A549 (cell line): ENCODE measurements at regions not wholly inside any gene's neighbourhood (a gene's known extent, or its start where the extent isn't known, plus 50 kb on each side); places are given as distances from the start of the nearest gene placed in this dataset.

Experiments used
- BCL3 ChIP-seq: fragments of >200 bp; sonication (Bioruptor Twin); formaldehyde crosslinking; IDR thresholded peaks from 3 replicates; pipeline ENCODE4 v1.6.1; 2016
- CEBPB ChIP-seq, 2 experiments: fragments of >200 bp in 1 of 2; sonication (Bioruptor Twin) in 1 of 2; formaldehyde crosslinking in 1 of 2; IDR thresholded peaks; 2 replicates each; pipeline ENCODE4 v1.6.1; 2012 to 2016
- CHD4 ChIP-seq: fragments of 200-600 bp; sonication (generic); IDR thresholded peaks from 2 replicates; pipeline ENCODE4 v1.6.1; 2016; ENCODE audit warnings: antibody characterized with exemption, mild to moderate bottlenecking, borderline replicate concordance
- JUN ChIP-seq, 2 experiments: fragments of >200 bp; sonication (Bioruptor Twin); formaldehyde crosslinking; IDR thresholded peaks; 2 replicates in 1 of 2; 3 replicates in 1 of 2; pipeline ENCODE4 v1.6.1; 2016 to 2017
- MAFK ChIP-seq: fragments of 450-650 bp; IDR thresholded peaks from 2 replicates; pipeline ENCODE4 v1.6.1; 2014; ENCODE audit not compliant: partially characterized antibody
- POLR2A ChIP-seq: IDR thresholded peaks from 2 replicates; pipeline ENCODE4 v1.6.1; 2012; ENCODE audit warnings: mild to moderate bottlenecking, low read length
- SREBF2 ChIP-seq: fragments of 450-650 bp; IDR thresholded peaks from 2 replicates; pipeline ENCODE4 v1.6.1; 2014; ENCODE audit warnings: mild to moderate bottlenecking, moderate library complexity
- TF ChIP-seq, protein P1 (sequence below): fragments of >200 bp; sonication (Bioruptor Twin); formaldehyde crosslinking; IDR thresholded peaks from 3 replicates; pipeline ENCODE4 v1.5.1; 2016

DNA sequence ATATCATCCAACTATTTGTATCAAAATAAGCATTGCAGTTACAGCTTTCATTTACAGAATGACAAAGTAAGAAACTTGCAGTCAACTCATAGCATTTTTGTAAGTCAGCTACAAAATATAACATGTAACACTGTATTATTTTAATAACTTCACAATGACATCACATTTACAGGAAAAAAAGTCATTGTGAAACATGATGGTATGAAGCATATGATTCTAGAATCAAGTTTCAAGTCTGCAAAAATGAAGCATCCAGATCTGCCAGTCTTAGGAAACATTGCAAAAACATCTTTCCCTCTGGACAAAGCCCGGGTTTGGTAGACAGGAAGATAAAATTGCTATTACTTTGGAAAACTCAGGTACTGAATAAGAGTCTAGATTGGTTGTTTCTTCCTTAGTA, 263.9 kb upstream of the NT5E start:
- TF ChIP-seq, protein P1, sequence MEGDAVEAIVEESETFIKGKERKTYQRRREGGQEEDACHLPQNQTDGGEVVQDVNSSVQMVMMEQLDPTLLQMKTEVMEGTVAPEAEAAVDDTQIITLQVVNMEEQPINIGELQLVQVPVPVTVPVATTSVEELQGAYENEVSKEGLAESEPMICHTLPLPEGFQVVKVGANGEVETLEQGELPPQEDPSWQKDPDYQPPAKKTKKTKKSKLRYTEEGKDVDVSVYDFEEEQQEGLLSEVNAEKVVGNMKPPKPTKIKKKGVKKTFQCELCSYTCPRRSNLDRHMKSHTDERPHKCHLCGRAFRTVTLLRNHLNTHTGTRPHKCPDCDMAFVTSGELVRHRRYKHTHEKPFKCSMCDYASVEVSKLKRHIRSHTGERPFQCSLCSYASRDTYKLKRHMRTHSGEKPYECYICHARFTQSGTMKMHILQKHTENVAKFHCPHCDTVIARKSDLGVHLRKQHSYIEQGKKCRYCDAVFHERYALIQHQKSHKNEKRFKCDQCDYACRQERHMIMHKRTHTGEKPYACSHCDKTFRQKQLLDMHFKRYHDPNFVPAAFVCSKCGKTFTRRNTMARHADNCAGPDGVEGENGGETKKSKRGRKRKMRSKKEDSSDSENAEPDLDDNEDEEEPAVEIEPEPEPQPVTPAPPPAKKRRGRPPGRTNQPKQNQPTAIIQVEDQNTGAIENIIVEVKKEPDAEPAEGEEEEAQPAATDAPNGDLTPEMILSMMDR = no peak
- no peak for TF ChIP-seq CHD4
- TF ChIP-seq POLR2A = no peak
- TF ChIP-seq MAFK = no peak
- TF ChIP-seq JUN (IDR thresholded peaks at IDR 0.05) = no peak
- TF ChIP-seq SREBF2 = no peak
- TF ChIP-seq BCL3 = no peak
- no peak for TF ChIP-seq CEBPB (IDR thresholded peaks at IDR 0.05)
